Panc1 (cell line): ENCODE measurements at regions not wholly inside any gene's neighbourhood (a gene's known extent, or its start where the extent isn't known, plus 50 kb on each side); places are given as distances from the start of the nearest gene placed in this dataset.

Source experiments
- CTCF ChIP-seq: fragments of 450-650 bp; IDR thresholded peaks from 2 replicates; pipeline ENCODE4 v1.5.1; 2017; ENCODE audit warnings: mild to moderate bottlenecking
- POLR2AphosphoS5 ChIP-seq: IDR thresholded peaks from 2 replicates; pipeline ENCODE4 v1.6.1; 2012; ENCODE audit warnings: mild to moderate bottlenecking, low read depth, low read length, moderate library complexity
- TF ChIP-seq, protein P1 (sequence below), 2 experiments: IDR thresholded peaks; 2 replicates each; pipeline ENCODE4 v1.6.1; 2011 to 2012; ENCODE audit warnings: low read depth in 2 of 2, control low read depth in 1 of 2, low read length in 1 of 2, mild to moderate bottlenecking in 1 of 2, moderate library complexity in 1 of 2; ENCODE audit not compliant: insufficient read depth in 1 of 2

- TF ChIP-seq CTCF, result no peak
- TF ChIP-seq POLR2AphosphoS5, result no peak
- TF ChIP-seq, protein P1, sequence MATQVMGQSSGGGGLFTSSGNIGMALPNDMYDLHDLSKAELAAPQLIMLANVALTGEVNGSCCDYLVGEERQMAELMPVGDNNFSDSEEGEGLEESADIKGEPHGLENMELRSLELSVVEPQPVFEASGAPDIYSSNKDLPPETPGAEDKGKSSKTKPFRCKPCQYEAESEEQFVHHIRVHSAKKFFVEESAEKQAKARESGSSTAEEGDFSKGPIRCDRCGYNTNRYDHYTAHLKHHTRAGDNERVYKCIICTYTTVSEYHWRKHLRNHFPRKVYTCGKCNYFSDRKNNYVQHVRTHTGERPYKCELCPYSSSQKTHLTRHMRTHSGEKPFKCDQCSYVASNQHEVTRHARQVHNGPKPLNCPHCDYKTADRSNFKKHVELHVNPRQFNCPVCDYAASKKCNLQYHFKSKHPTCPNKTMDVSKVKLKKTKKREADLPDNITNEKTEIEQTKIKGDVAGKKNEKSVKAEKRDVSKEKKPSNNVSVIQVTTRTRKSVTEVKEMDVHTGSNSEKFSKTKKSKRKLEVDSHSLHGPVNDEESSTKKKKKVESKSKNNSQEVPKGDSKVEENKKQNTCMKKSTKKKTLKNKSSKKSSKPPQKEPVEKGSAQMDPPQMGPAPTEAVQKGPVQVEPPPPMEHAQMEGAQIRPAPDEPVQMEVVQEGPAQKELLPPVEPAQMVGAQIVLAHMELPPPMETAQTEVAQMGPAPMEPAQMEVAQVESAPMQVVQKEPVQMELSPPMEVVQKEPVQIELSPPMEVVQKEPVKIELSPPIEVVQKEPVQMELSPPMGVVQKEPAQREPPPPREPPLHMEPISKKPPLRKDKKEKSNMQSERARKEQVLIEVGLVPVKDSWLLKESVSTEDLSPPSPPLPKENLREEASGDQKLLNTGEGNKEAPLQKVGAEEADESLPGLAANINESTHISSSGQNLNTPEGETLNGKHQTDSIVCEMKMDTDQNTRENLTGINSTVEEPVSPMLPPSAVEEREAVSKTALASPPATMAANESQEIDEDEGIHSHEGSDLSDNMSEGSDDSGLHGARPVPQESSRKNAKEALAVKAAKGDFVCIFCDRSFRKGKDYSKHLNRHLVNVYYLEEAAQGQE (IDR thresholded peaks at IDR 0.05; ENCODE audit: insufficient read depth in 1 of 2, low read depth in 2 of 2, low read length in 1 of 2), result no peak
These were observed 611.4 kb downstream of the DACH1 start for GRCh38 chr13:71255633-71256032.
